Activated naive CD8-positive, alpha-beta T cell treated with anti-CD3 and anti-CD28 coated beads, Interleukin-2, amount 50 U/mL, for 24 hours (primary cell): ENCODE measurements at regions not wholly inside any gene's neighbourhood (a gene's known extent, or its start where the extent isn't known, plus 50 kb on each side); places are given as distances from the start of the nearest gene placed in this dataset.

Experiments
- ATAC-seq: fragments of 150-1000 bp; cut with Tn5 transposase; one replicate; pipeline ENCODE4 v1.10.0; 2021
- DNase-seq: peaks from one replicate; pipeline ENCODE4 v3.0.0; 2021
- H3K27ac Mint-ChIP-seq: one replicate; pipeline ENCODE4 v1.8.0; 2021; ENCODE audit warnings: mild to moderate bottlenecking, mixed read lengths
- H3K27me3 Mint-ChIP-seq: one replicate; pipeline ENCODE4 v1.8.0; 2021; ENCODE audit warnings: mixed read lengths
- H3K36me3 Mint-ChIP-seq: one replicate; pipeline ENCODE4 v1.8.0; 2021; ENCODE audit warnings: low read depth, mixed read lengths
- H3K4me1 Mint-ChIP-seq: one replicate; pipeline ENCODE4 v1.8.0; 2021; ENCODE audit warnings: mixed read lengths
- H3K4me3 Mint-ChIP-seq: one replicate; pipeline ENCODE4 v1.8.0; 2021; ENCODE audit warnings: mild to moderate bottlenecking, moderate library complexity, mixed read lengths
- H3K9me3 Mint-ChIP-seq: one replicate; pipeline ENCODE4 v1.8.0; 2021; ENCODE audit warnings: mixed read lengths

DNA sequence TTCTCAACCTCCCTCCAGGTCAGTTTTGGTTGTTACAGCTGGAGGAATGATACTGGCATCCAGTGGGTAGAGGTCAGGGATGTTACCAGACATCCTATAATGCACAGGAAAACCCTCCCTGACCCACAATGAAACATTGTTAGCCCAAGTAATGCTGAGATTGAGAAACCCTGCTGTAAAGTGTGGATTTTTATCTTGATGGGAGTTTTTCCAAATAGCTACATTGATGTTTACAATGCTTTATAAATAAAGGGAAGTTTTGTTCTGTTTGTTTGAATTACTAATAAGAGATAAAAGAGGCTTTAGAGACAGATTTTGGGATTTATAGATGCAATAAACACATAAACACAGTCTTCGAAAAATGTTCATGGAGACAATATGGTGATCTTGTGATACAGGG is 194.0 kb upstream of the NUDT6 start:
- ATAC-seq (no peak), DNase-seq (no peak)
- Mint-ChIP-seq H3K27ac (no peak overlapping the region), H3K36me3 (peaks cover 2% of the 10 kb centered on the region), H3K4me3 (no peak overlapping the region), H3K4me1 (no peaks in the 10 kb centered on the region), H3K9me3 (no peaks in the 10 kb centered on the region), H3K27me3 (no peaks in the 10 kb centered on the region)

GRCh38 chr4:123120473-123120872 is 198.1 kb upstream of the NUDT6 start:
- no peaks in the 10 kb centered on the region for H3K9me3 Mint-ChIP-seq
- H3K4me3 Mint-ChIP-seq = no peak overlapping the region
- H3K27me3 Mint-ChIP-seq = no peaks in the 10 kb centered on the region
- H3K36me3 Mint-ChIP-seq = peaks cover 13% of the 10 kb centered on the region
- no peaks in the 10 kb centered on the region for H3K4me1 Mint-ChIP-seq
- no peak for ATAC-seq
- H3K27ac Mint-ChIP-seq = no peak overlapping the region
- no peak for DNase-seq

GRCh38 chr4:123121241-123121907 is 199.0 kb upstream of the NUDT6 start:
- Mint-ChIP-seq H3K27ac (no peak overlapping the region), H3K9me3 (no peaks in the 10 kb centered on the region), H3K4me1 (no peaks in the 10 kb centered on the region), H3K36me3 (peaks cover 13% of the 10 kb centered on the region), H3K27me3 (no peaks in the 10 kb centered on the region), H3K4me3 (no peak overlapping the region)
- DNase-seq (no peak), ATAC-seq (no peak)

GRCh38 chr4:123125477-123125876 is 203.1 kb upstream of the NUDT6 start:
- Mint-ChIP-seq H3K4me3 (no peak overlapping the region), H3K27me3 (no peaks in the 10 kb centered on the region), H3K9me3 (no peaks in the 10 kb centered on the region), H3K36me3 (peaks cover 17% of the 10 kb centered on the region), H3K4me1 (no peaks in the 10 kb centered on the region), H3K27ac (no peak overlapping the region)
- DNase-seq = no peak
- ATAC-seq = no peak

GRCh38 chr4:123127218-123127617 is 204.8 kb upstream of the NUDT6 start:
- no peak for DNase-seq
- Mint-ChIP-seq H3K27ac (no peak overlapping the region), H3K4me1 (no peaks in the 10 kb centered on the region)

DNA sequence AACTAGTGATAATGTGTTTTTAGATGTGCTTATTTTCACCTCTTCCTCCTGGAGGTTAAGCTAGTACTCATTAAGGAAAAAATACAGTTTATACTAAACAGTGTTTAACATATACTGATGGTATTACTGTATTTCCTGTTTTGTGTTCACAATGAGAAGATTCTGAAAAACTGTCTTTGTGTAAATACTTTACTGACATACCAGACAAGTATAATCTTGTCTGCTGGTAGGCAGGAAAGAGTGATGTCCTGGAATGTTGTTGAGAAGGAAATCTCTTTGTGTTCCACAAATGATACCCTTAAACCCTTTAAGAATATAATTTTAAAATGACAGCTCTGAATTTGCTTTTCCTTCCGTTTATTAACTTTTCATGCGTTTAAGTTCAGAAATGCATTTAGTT is 205.5 kb upstream of the NUDT6 start:
- DNase-seq = no peak
- no peaks in the 10 kb centered on the region for H3K27me3 Mint-ChIP-seq
- no peaks in the 10 kb centered on the region for H3K9me3 Mint-ChIP-seq
- H3K4me1 Mint-ChIP-seq = no peaks in the 10 kb centered on the region
- no peak for ATAC-seq
- peaks cover 18% of the 10 kb centered on the region for H3K36me3 Mint-ChIP-seq
- no peak overlapping the region for H3K27ac Mint-ChIP-seq
- H3K4me3 Mint-ChIP-seq = no peak overlapping the region

More at GRCh38 chr4:123127218-123127617, 204.8 kb upstream of the NUDT6 start:
- H3K36me3 Mint-ChIP-seq = peaks cover 18% of the 10 kb centered on the region
- H3K4me3 Mint-ChIP-seq = no peak overlapping the region
- no peak for ATAC-seq
- H3K27me3 Mint-ChIP-seq = no peaks in the 10 kb centered on the region
- no peaks in the 10 kb centered on the region for H3K9me3 Mint-ChIP-seq

- no peak overlapping the region for H3K27ac Mint-ChIP-seq
- H3K9me3 Mint-ChIP-seq = no peaks in the 10 kb centered on the region
- no peaks in the 10 kb centered on the region for H3K27me3 Mint-ChIP-seq
- ATAC-seq (no peak), DNase-seq (no peak)
- H3K4me3 Mint-ChIP-seq = no peak overlapping the region
- peaks cover 6% of the 10 kb centered on the region for H3K36me3 Mint-ChIP-seq
- no peaks in the 10 kb centered on the region for H3K4me1 Mint-ChIP-seq
Measured at GRCh38 chr4:123133397-123134050, 211.1 kb upstream of the NUDT6 start.

DNA sequence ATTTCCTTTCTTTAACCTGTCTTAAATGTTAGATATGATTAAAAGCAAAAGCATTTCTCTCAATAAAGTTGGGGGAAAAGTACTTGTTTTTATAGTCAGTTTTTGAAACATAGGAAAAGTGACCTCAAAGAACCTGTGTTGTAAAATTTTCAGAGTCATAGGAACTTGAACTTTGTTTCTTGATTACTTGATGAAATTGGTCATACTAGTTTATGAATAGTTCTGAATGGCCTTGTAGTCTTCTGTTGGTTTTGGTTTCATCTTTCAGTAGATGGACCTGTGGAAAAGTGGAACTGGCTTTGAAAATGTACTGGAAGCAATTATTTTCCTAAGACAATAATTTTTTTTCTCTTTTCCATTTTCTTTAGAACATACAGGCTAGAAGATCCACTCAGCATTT is 222.2 kb upstream of the NUDT6 start:
- ATAC-seq (no peak), DNase-seq (no peak)
- Mint-ChIP-seq H3K27me3 (no peaks in the 10 kb centered on the region), H3K36me3 (peaks cover 15% of the 10 kb centered on the region), H3K4me1 (no peaks in the 10 kb centered on the region), H3K4me3 (no peak overlapping the region), H3K27ac (no peak overlapping the region), H3K9me3 (peaks cover 4% of the 10 kb centered on the region)

DNA sequence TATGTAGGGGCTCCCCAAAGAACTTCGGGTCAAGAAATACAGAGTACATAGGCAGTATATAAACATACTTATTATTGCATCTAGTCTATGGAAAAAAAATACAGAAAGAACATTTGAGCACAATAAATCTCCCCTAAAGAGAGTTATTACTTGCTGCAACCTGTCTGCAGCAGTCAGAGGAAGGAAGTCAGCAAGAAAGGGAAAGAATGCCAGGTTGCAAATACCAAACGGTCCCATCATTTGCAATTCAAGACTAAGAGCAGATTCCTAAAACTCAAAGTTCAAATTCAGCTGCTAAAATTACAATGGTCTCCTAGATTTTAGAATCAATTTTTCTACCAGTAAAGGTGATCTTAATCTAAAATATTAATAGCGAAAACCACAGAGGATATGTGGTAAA is 236.2 kb upstream of the NUDT6 start:
- Mint-ChIP-seq H3K36me3 (peaks cover 7% of the 10 kb centered on the region), H3K27ac (no peak overlapping the region), H3K9me3 (no peaks in the 10 kb centered on the region), H3K27me3 (no peaks in the 10 kb centered on the region), H3K4me1 (no peaks in the 10 kb centered on the region), H3K4me3 (no peak overlapping the region)
- ATAC-seq (no peak), DNase-seq (no peak)

- peaks cover 5% of the 10 kb centered on the region for H3K36me3 Mint-ChIP-seq
- no peaks in the 10 kb centered on the region for H3K27me3 Mint-ChIP-seq
- DNase-seq = no peak
- H3K4me1 Mint-ChIP-seq = no peaks in the 10 kb centered on the region
- ATAC-seq = no peak
- no peak overlapping the region for H3K4me3 Mint-ChIP-seq
- no peak overlapping the region for H3K27ac Mint-ChIP-seq
- H3K9me3 Mint-ChIP-seq = no peaks in the 10 kb centered on the region
Measured at GRCh38 chr4:123159479-123159878, 237.1 kb upstream of the NUDT6 start.

DNA sequence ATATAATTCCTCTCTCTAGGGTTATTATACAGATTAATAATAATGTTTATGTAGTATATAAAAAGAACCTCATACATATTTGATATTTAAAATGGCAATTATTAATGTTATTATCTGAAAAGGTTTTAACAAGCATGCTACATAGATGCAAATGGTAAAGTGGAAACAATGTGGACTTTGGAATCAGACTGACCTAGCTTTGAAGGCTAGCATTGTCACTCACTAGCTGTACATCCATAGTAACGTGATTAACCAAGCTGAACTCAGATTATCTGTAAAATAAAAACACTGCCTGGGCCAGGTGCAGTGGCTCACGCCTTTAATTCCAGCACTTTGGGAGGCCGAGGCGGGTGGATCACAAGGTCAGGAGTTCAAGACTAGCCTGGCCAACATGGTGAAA is 233.7 kb upstream of the SPRY1 start:
- DNase-seq (no peak), ATAC-seq (no peak)
- Mint-ChIP-seq H3K27me3 (no peaks in the 10 kb centered on the region), H3K27ac (no peak overlapping the region), H3K4me3 (no peak overlapping the region), H3K36me3 (no peaks in the 10 kb centered on the region), H3K4me1 (no peaks in the 10 kb centered on the region), H3K9me3 (no peaks in the 10 kb centered on the region)

DNA sequence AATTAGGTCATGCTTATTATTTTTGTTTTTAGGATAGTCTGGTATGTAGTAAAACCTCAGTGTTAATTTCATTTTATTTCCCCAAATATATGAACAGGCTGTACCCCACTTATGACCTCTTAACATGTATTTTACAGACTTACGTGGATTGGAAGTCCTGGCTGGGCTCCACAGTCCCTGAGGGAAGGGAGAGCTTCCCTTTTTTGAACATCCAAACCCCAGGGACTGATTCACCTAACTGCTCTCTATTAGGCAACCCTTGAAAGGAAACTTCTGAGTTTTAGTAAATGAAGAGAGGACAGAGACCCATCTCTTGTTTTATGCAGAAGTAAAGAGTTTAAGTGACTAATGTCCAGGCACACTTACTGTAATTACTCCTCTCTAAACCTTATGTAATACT is 233.1 kb upstream of the SPRY1 start:
- no peak for ATAC-seq
- H3K4me1 Mint-ChIP-seq = no peaks in the 10 kb centered on the region
- H3K4me3 Mint-ChIP-seq = no peak overlapping the region
- no peak for DNase-seq
- no peaks in the 10 kb centered on the region for H3K36me3 Mint-ChIP-seq
- H3K27ac Mint-ChIP-seq = no peak overlapping the region
- H3K27me3 Mint-ChIP-seq = no peaks in the 10 kb centered on the region
- H3K9me3 Mint-ChIP-seq = no peaks in the 10 kb centered on the region

DNA sequence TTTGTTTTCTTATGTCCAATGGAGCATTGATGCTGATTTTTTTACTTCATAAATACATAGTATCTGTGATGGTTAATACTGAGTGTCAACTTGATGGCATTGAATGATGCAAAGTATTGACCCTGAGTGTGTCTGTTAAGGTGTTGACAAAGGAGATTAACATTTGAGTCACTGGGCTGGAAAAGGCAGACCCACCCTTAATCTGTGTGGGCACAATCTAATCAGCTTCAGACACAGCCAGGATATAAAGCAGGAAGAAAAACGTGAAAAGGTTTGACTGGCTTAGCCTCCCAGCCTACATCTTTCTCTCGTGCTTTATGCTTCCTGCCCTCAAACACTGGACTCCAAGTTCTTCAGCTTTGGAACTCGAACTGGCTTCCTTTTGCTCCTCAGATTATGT is 230.6 kb upstream of the SPRY1 start:
- DNase-seq (no peak), ATAC-seq (no peak)
- no peak overlapping the region for H3K27ac Mint-ChIP-seq
- no peaks in the 10 kb centered on the region for H3K9me3 Mint-ChIP-seq
- no peaks in the 10 kb centered on the region for H3K36me3 Mint-ChIP-seq
- no peak overlapping the region for H3K4me3 Mint-ChIP-seq
- no peaks in the 10 kb centered on the region for H3K27me3 Mint-ChIP-seq
- no peaks in the 10 kb centered on the region for H3K4me1 Mint-ChIP-seq

DNA sequence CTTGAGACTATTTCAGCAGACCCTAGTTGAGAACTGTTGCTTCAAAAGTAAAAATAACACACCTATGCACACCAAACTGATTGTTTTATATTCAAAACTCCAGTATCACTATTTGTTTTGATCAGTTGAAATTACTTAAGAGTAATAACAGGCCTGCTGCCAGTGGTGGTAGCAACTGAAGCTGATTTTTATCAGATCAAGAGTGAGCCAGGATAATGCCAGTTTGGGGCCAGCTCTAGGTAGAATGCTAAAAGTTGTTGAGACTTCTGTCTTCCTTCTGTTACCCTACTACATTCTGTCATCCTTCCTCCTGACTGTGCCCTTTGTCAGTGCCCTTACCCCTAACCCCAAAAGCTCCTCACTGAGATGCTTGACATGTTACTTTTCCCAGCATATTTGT is 228.7 kb upstream of the SPRY1 start:
- no peak overlapping the region for H3K27ac Mint-ChIP-seq
- no peak overlapping the region for H3K4me3 Mint-ChIP-seq

GRCh38 chr4:123168812-123169211 is 227.8 kb upstream of the SPRY1 start:
- H3K27ac Mint-ChIP-seq = no peak overlapping the region
- ATAC-seq (no peak), DNase-seq (no peak)
- no peaks in the 10 kb centered on the region for H3K4me1 Mint-ChIP-seq
- no peaks in the 10 kb centered on the region for H3K9me3 Mint-ChIP-seq
- H3K4me3 Mint-ChIP-seq = no peak overlapping the region
- peaks cover 6% of the 10 kb centered on the region for H3K36me3 Mint-ChIP-seq
- no peaks in the 10 kb centered on the region for H3K27me3 Mint-ChIP-seq

More for the DNA sequence above, 228.7 kb upstream of the SPRY1 start:
- Mint-ChIP-seq H3K4me1 (no peaks in the 10 kb centered on the region), H3K36me3 (peaks cover 5% of the 10 kb centered on the region), H3K27me3 (no peaks in the 10 kb centered on the region), H3K9me3 (no peaks in the 10 kb centered on the region)
- DNase-seq (no peak), ATAC-seq (no peak)

DNA sequence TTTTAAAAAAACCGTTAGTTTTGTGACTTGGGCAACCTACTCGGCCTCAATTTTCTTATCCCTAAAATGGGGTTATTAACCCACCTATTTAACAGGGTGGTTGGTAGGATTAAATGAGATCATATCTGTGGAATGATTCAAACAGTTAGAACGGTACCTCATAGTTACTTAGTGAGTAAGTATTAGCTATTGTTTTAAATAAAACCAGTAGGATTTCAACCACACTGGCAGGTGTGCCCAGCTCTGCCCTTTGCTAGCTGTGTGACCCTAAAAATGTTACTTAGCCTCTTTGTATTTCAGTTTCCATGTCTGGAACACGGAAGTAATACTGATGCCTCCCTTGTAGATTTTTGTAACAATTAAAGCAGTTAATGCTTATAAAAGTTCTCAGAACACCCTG is 225.8 kb upstream of the SPRY1 start:
- H3K27ac Mint-ChIP-seq = no peak overlapping the region
- no peak for DNase-seq
- no peak for ATAC-seq
- H3K27me3 Mint-ChIP-seq = no peaks in the 10 kb centered on the region
- H3K9me3 Mint-ChIP-seq = no peaks in the 10 kb centered on the region
- no peaks in the 10 kb centered on the region for H3K4me1 Mint-ChIP-seq
- peaks cover 6% of the 10 kb centered on the region for H3K36me3 Mint-ChIP-seq
- H3K4me3 Mint-ChIP-seq = no peak overlapping the region
